ENCODE measurements at regions not wholly inside any gene's neighbourhood (a gene's known extent, or its start where the extent isn't known, plus 50 kb on each side); places are given as distances from the start of the nearest gene placed in this dataset.

- no peak overlapping the region for H3K27ac ChIP-seq (ENCODE audit: insufficient read depth, low read depth, low read length)
- H2AFZ ChIP-seq (ENCODE audit: low read depth, low read length), result no peak overlapping the region
- no peak for FAIRE-seq
- POLR2A ChIA-PET, result interaction anchor here (0.5 kb wide), 1 partner anchor 273 kb away, joined by 4 read pairs; no protein-coding TSS in a partner anchor
- H3K4me2 ChIP-seq (ENCODE audit: insufficient read depth, low read length), result no peak overlapping the region
- BruUV-seq (replicated peaks), result no TSS peak
- CTCF ChIA-PET, result interaction anchor here (0.9 to 8.2 kb wide), 12 partner anchors 8 to 787 kb away, joined by 3 to 76 read pairs (median 4); no protein-coding TSS in a partner anchor
- no peak for TF ChIP-seq MYC (IDR thresholded peaks at IDR 0.05; ENCODE audit: low read depth, low read length)
- no peak for TF ChIP-seq CTCF (IDR thresholded peaks at IDR 0.05; ENCODE audit: extremely low read depth in 1 of 2, insufficient read depth in 1 of 2, low read depth in 1 of 2, low read length in 2 of 2)
- TF ChIP-seq GATA2 (IDR thresholded peaks at IDR 0.05; ENCODE audit: insufficient read depth, insufficient read length, low read depth, low read length), result no peak
- no peak for TF ChIP-seq POLR2A (IDR thresholded peaks at IDR 0.05; ENCODE audit: low read depth, low read length)
- TF ChIP-seq FOS (IDR thresholded peaks at IDR 0.05; ENCODE audit: borderline replicate concordance, insufficient read depth, low read length), result no peak
- no peak for TF ChIP-seq POLR2AphosphoS5 (IDR thresholded peaks at IDR 0.05; ENCODE audit: insufficient read depth, low read depth, low read length)
- TF ChIP-seq MAX (IDR thresholded peaks at IDR 0.05; ENCODE audit: insufficient read depth, insufficient read length), result no peak
- no peak for TF ChIP-seq EZH2 (IDR thresholded peaks at IDR 0.05; ENCODE audit: borderline replicate concordance, low read depth, low read length, severe bottlenecking)
- TF ChIP-seq JUN (IDR thresholded peaks at IDR 0.05; ENCODE audit: borderline replicate concordance, insufficient read depth, insufficient read length, low read depth), result no peak
- no peaks in the 10 kb centered on the region for H3K9me3 ChIP-seq (replicated peaks; ENCODE audit: control insufficient read depth, insufficient read depth, low read length)
- H3K79me2 ChIP-seq (ENCODE audit: control insufficient read depth, insufficient read depth, low read length), result no peaks in the 10 kb centered on the region
- H3K36me3 ChIP-seq (ENCODE audit: control insufficient read depth in 2 of 2, extremely low read depth in 1 of 2, insufficient read depth in 2 of 2, low read length in 2 of 2), result no peaks in the 10 kb centered on the region
- DNase-seq (ENCODE audit: low read depth, low spot score), result peak; percentile 31
- dilution Hi-C loops (cut with MboI; ENCODE audit: extremely low pct_ligation_motif_present, low sequenced_read_pairs) (no loop called here), intact Hi-C loops (cut with micrococcal nuclease) (loop anchor here (2.0 to 10.0 kb wide), 5 partner anchors 38 to 500 kb away; partner anchors contain the start of gene KCTD12)
- H3K27me3 ChIP-seq (ENCODE audit: control insufficient read depth in 2 of 2, insufficient read depth in 2 of 2, low read length in 2 of 2), result peaks cover under 1 to 2% of the 10 kb centered on the region in 2 experiments
- no peak overlapping the region for H3K4me3 ChIP-seq (replicated peaks in 1 of 3; ENCODE audit: insufficient read depth in 1 of 3, low read depth in 1 of 3, low read length in 3 of 3)
- H3K9ac ChIP-seq (replicated peaks; ENCODE audit: extremely low read depth, insufficient read depth, low read length), result no peak overlapping the region
- H3K9me1 ChIP-seq (replicated peaks; ENCODE audit: control insufficient read depth, extremely low read depth, insufficient read depth, low read length), result no peaks in the 10 kb centered on the region
- no peaks in the 10 kb centered on the region for H4K20me1 ChIP-seq (replicated peaks; ENCODE audit: control insufficient read depth, extremely low read depth, insufficient read depth, low read length)
- H3K4me1 ChIP-seq (ENCODE audit: control insufficient read depth, extremely low read depth, insufficient read depth, low read length), result no peaks in the 10 kb centered on the region
These were observed 411.8 kb downstream of the KCTD12 start for GRCh38 chr13:76474356-76474755.

Data from endothelial cell of umbilical vein (primary cell).